ENCODE measurements at regions not wholly inside any gene's neighbourhood (a gene's known extent, or its start where the extent isn't known, plus 50 kb on each side); places are given as distances from the start of the nearest gene placed in this dataset.

DNA sequence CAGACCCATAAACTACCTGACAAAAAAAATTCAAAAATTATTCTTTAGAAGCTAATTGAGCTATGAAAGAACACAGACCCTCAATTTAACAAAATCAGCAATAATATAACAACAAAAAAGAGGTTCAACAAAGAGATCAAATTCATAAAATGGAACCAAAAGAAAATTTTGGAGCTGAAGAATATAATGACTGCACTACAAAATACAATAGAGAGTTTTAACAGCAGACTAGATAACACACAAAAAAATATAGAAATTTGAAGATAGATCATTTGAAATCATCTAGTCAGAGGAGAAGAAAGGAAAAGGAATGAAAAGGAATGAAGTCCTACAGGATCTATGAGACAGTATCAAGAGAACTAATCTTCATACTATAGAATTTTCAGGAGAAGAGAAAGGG, 422.1 kb downstream of the PAX1 start:
- H3K4me2 ChIP-seq (ENCODE audit: low read length) = no peak overlapping the region
- no peak overlapping the region for H3K27ac ChIP-seq (ENCODE audit: low read depth, low read length)
- no peaks in the 10 kb centered on the region for H3K27me3 ChIP-seq (ENCODE audit: control insufficient read depth, low read length)
- TF ChIP-seq, protein P1, sequence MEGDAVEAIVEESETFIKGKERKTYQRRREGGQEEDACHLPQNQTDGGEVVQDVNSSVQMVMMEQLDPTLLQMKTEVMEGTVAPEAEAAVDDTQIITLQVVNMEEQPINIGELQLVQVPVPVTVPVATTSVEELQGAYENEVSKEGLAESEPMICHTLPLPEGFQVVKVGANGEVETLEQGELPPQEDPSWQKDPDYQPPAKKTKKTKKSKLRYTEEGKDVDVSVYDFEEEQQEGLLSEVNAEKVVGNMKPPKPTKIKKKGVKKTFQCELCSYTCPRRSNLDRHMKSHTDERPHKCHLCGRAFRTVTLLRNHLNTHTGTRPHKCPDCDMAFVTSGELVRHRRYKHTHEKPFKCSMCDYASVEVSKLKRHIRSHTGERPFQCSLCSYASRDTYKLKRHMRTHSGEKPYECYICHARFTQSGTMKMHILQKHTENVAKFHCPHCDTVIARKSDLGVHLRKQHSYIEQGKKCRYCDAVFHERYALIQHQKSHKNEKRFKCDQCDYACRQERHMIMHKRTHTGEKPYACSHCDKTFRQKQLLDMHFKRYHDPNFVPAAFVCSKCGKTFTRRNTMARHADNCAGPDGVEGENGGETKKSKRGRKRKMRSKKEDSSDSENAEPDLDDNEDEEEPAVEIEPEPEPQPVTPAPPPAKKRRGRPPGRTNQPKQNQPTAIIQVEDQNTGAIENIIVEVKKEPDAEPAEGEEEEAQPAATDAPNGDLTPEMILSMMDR (IDR thresholded peaks at IDR 0.05; ENCODE audit: low read depth, low read length, poor library complexity, severe bottlenecking) = no peak
- TF ChIP-seq EZH2phosphoT487 (IDR thresholded peaks at IDR 0.05; ENCODE audit: borderline replicate concordance, low read length) = no peak
- no peaks in the 10 kb centered on the region for H3K79me2 ChIP-seq (ENCODE audit: control insufficient read depth, low read length)
- no peaks in the 10 kb centered on the region for H3K4me1 ChIP-seq (ENCODE audit: control insufficient read depth, low read length)
- H3K9me2 ChIP-seq (replicated peaks; ENCODE audit: control insufficient read depth, low read length) = no peaks in the 10 kb centered on the region
- peaks cover 5% of the 10 kb centered on the region; the same call in 1 of the 2 replicates for H3K9me3 ChIP-seq (ENCODE audit: control insufficient read depth, insufficient read depth, low read length)
- no peaks in the 10 kb centered on the region for H3F3A ChIP-seq (ENCODE audit: control insufficient read depth, insufficient read depth)
- no peaks in the 10 kb centered on the region for H3K36me3 ChIP-seq (ENCODE audit: control insufficient read depth, low read length)
- no peak overlapping the region for H3K4me3 ChIP-seq (ENCODE audit: low read length)
- no peaks in the 10 kb centered on the region for H4K20me1 ChIP-seq (ENCODE audit: control insufficient read depth, insufficient read depth, low read depth, low read length)

DNA sequence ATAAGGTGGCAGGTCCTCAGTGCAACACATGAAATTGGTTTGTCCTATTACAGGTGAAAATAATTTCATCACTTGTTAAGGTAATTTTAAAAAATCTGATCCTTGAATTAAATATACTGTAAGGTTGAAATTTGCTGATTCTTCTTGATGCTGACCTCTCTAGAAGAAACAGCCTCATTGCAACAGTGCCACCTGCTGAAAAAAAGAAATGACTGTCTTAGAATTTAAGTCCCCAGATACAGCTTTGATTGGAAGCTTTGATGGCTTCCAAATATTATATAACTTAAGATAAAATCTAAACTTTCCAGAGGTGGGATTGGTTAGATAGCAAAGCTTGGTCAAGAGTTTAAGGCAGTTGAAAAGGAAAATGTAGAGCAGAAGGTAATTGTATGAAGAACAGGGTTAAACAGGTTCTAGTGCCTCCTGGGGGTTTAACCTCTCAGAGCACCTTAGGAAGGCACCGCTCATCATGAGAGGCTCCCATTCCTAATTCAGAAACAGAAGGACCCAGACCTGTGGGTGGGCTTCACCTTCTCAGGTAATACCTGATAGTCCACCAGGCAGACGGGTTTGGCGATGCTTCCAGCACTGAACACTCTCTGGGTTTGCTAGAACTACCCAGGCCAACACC, 401.0 kb downstream of the PAX1 start:
- no peak overlapping the region for H3K4me3 ChIP-seq (ENCODE audit: low read length)
- H3K9me2 ChIP-seq (replicated peaks; ENCODE audit: control insufficient read depth, low read length) = no peaks in the 10 kb centered on the region
- no peaks in the 10 kb centered on the region for H3K79me2 ChIP-seq (ENCODE audit: control insufficient read depth, low read length)
- no peak overlapping the region for H3K27ac ChIP-seq (ENCODE audit: low read depth, low read length)
- no peaks in the 10 kb centered on the region for H3K27me3 ChIP-seq (ENCODE audit: control insufficient read depth, low read length)
- no peak for TF ChIP-seq EZH2phosphoT487 (IDR thresholded peaks at IDR 0.05; ENCODE audit: borderline replicate concordance, low read length)
- TF ChIP-seq, protein P1 (IDR thresholded peaks at IDR 0.05; ENCODE audit: low read depth, low read length, poor library complexity, severe bottlenecking) = peak; percentile 36
- no peaks in the 10 kb centered on the region for H3K4me1 ChIP-seq (ENCODE audit: control insufficient read depth, low read length)
- no peaks in the 10 kb centered on the region for H3F3A ChIP-seq (ENCODE audit: control insufficient read depth, insufficient read depth)
- no peaks in the 10 kb centered on the region for H4K20me1 ChIP-seq (ENCODE audit: control insufficient read depth, insufficient read depth, low read depth, low read length)
- H3K36me3 ChIP-seq (ENCODE audit: control insufficient read depth, low read length) = no peaks in the 10 kb centered on the region
- H3K4me2 ChIP-seq (ENCODE audit: low read length) = no peak overlapping the region
- no peaks in the 10 kb centered on the region for H3K9me3 ChIP-seq (ENCODE audit: control insufficient read depth, insufficient read depth, low read length)

DNA sequence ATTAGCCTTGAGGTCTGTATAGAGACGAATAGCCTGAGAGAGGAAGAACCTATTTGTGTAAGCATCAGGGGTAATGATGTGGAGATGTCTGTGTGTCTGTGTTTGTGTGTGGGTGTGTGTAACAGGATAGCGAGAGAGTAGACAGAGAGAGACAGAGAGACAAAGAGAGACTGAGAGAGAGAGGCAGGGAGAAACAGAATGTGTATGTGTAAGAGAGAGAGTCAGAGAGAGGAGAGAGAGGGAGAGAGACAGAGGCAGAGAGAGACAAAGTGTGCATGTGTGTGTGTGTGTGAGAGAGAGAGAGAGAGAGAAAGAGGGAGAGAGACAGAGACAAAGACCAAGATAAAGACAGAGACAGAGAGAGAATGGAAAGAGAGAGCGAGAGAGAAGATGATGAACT, 396.1 kb downstream of the PAX1 start:
- no peaks in the 10 kb centered on the region for H3K36me3 ChIP-seq (ENCODE audit: control insufficient read depth, low read length)
- TF ChIP-seq, protein P1 (IDR thresholded peaks at IDR 0.05; ENCODE audit: low read depth, low read length, poor library complexity, severe bottlenecking) = no peak
- no peak for TF ChIP-seq EZH2phosphoT487 (IDR thresholded peaks at IDR 0.05; ENCODE audit: borderline replicate concordance, low read length)

More for the DNA sequence above, 396.1 kb downstream of the PAX1 start:
- H3K4me1 ChIP-seq (ENCODE audit: control insufficient read depth, low read length) = no peaks in the 10 kb centered on the region
- H3K27me3 ChIP-seq (ENCODE audit: control insufficient read depth, low read length) = no peaks in the 10 kb centered on the region
- H3K4me3 ChIP-seq (ENCODE audit: low read length) = no peak overlapping the region
- H3K4me2 ChIP-seq (ENCODE audit: low read length) = no peak overlapping the region
- no peaks in the 10 kb centered on the region for H4K20me1 ChIP-seq (ENCODE audit: control insufficient read depth, insufficient read depth, low read depth, low read length)
- H3F3A ChIP-seq (ENCODE audit: control insufficient read depth, insufficient read depth) = no peaks in the 10 kb centered on the region
- H3K9me3 ChIP-seq (ENCODE audit: control insufficient read depth, insufficient read depth, low read length) = no peaks in the 10 kb centered on the region
- no peak overlapping the region for H3K27ac ChIP-seq (ENCODE audit: low read depth, low read length)
- no peaks in the 10 kb centered on the region for H3K79me2 ChIP-seq (ENCODE audit: control insufficient read depth, low read length)
- H3K9me2 ChIP-seq (replicated peaks; ENCODE audit: control insufficient read depth, low read length) = no peaks in the 10 kb centered on the region

All from DOHH2 (cell line).